Ascending aorta (tissue), 2 donors: ENCODE measurements at regions not wholly inside any gene's neighbourhood (a gene's known extent, or its start where the extent isn't known, plus 50 kb on each side); places are given as distances from the start of the nearest gene placed in this dataset.
"Not testable (repeated sequence)": the region's sequence is repeated elsewhere in the genome, so short reads cannot be mapped to it uniquely, and the experiment has no call there.

Source experiments
- DNase-seq, 2 donors: peaks; one replicate each; pipeline ENCODE4 v3.0.0-alpha.2; 2019; ENCODE audit warnings: low spot score in 2 of 2
- H3K27ac ChIP-seq, 2 donors: fragments of 200-600 bp; sonication (generic); one replicate each; pipeline ENCODE4 v1.5.1; 2016 to 2017; ENCODE audit warnings: mild to moderate bottlenecking in 1 of 2
- H3K27me3 ChIP-seq: fragments of 200-600 bp; sonication (generic); one replicate; pipeline ENCODE4 v1.5.1; 2017
- H3K36me3 ChIP-seq, 2 donors: fragments of 200-600 bp; sonication (generic); one replicate each; pipeline ENCODE4 v1.5.1; 2016
- H3K4me1 ChIP-seq, 2 donors: fragments of 200-600 bp; sonication (generic); one replicate each; pipeline ENCODE4 v1.5.1; 2016 to 2017; ENCODE audit warnings: mild to moderate bottlenecking in 1 of 2
- H3K4me3 ChIP-seq, 2 donors: fragments of 200-600 bp; sonication (generic); one replicate each; pipeline ENCODE4 v1.5.1; 2016 to 2017; ENCODE audit warnings: mild to moderate bottlenecking in 1 of 2
- H3K9me3 ChIP-seq, 2 donors: fragments of 200-600 bp; sonication (generic); one replicate each; pipeline ENCODE4 v1.5.1; 2016
- intact Hi-C: fragments of 100-400 bp; cut with DNase I; formaldehyde crosslinking; loops from one replicate; pipeline ENCODE4 v1.15.1; 2023
- TF ChIP-seq, protein P1 (sequence below), 3 experiments: fragments of 200-600 bp in 2 of 3; fragments of 450-650 bp in 1 of 3; sonication (generic) in 2 of 3; IDR thresholded peaks; one replicate each; pipeline ENCODE4 v1.5.1; 2016 to 2019; ENCODE audit warnings: antibody characterized with exemption in 3 of 3, mild to moderate bottlenecking in 1 of 3, moderate library complexity in 1 of 3

DNA sequence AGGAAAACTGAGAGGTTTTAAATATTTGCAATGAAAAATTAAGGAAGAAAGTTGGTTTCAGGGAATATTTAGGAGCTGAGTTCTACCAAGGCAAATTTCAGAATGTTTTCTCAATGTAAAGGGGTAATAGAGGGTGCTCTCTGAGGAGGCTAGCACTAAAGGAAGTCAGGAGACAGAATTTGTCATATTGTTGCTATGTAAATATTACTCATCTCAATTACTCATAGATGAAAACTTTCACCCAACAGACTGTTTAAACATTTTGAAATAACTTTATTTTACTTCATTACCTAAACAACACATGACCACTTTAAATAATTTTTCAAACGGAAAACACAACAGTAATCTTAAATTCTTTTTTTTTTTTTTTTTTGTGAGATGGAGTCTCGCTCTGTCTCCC lies 274.8 kb upstream of the NRG3 start:
- TF ChIP-seq, protein P1, sequence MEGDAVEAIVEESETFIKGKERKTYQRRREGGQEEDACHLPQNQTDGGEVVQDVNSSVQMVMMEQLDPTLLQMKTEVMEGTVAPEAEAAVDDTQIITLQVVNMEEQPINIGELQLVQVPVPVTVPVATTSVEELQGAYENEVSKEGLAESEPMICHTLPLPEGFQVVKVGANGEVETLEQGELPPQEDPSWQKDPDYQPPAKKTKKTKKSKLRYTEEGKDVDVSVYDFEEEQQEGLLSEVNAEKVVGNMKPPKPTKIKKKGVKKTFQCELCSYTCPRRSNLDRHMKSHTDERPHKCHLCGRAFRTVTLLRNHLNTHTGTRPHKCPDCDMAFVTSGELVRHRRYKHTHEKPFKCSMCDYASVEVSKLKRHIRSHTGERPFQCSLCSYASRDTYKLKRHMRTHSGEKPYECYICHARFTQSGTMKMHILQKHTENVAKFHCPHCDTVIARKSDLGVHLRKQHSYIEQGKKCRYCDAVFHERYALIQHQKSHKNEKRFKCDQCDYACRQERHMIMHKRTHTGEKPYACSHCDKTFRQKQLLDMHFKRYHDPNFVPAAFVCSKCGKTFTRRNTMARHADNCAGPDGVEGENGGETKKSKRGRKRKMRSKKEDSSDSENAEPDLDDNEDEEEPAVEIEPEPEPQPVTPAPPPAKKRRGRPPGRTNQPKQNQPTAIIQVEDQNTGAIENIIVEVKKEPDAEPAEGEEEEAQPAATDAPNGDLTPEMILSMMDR (IDR thresholded peaks at IDR 0.05), result no peak
- no peak for DNase-seq
- Histone ChIP-seq H3K4me3 (no peak overlapping the region), H3K36me3 (no peaks in the 10 kb centered on the region), H3K27ac (no peak overlapping the region), H3K9me3 (no peaks in the 10 kb centered on the region), H3K27me3 (no peaks in the 10 kb centered on the region), H3K4me1 (no peaks in the 10 kb centered on the region)
- intact Hi-C loops, result no loop called here

DNA sequence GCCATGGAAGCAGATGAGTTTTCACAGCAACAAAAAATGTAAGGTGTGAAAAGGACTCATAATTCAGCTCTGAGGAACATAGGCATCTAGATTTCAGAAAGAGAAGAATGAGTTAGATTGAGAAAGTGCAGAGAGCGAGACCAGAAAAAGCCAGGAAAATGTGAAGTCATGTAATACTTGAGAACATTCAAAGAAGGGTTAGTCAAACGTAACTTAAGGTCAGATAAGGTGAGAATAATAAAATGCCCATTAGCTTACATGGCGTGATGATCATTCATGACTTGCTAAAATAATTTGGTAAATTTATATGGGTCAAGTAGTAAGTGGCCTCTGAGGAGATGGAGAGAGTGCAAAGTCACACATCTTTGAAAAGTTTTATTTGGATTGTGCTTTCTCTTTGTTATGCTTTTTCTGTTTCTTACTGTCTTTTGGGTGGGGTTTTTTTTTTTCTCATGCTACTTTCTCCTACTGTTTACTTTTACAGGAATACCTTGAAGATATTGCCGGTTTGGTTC lies 271.8 kb upstream of the NRG3 start:
- intact Hi-C loops, result no loop called here
- TF ChIP-seq, protein P1 (IDR thresholded peaks at IDR 0.05), result no peak
- Histone ChIP-seq H3K4me1 (no peaks in the 10 kb centered on the region), H3K27ac (no peak overlapping the region), H3K4me3 (no peak overlapping the region), H3K27me3 (no peaks in the 10 kb centered on the region), H3K9me3 (no peaks in the 10 kb centered on the region), H3K36me3 (no peaks in the 10 kb centered on the region)
- DNase-seq, result no peak

DNA sequence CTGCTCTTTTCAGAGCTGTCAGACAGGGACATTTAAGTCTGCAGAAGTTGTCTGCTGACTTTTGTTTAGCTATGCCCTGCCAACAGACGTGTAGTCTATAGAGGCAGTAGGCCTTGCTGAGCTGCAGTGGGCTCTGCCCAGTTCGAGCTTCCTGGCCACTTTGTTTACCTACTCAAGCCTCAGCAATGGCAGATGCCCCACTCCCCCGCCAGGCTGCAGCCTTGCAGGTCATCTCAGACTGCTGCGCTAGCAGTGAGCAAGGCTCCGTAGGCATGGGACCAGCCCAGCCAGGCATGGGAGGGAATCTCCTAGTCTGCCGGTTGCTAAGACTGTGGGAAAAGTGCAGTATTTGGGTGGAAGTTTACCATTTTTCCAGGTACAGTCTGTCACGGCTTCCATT lies 230.5 kb upstream of the NRG3 start:
- H3K36me3 ChIP-seq, H3K27ac ChIP-seq, intact Hi-C loops, H3K4me1 ChIP-seq, H3K9me3 ChIP-seq, DNase-seq, H3K27me3 ChIP-seq, H3K4me3 ChIP-seq: not testable (repeated sequence)

DNA sequence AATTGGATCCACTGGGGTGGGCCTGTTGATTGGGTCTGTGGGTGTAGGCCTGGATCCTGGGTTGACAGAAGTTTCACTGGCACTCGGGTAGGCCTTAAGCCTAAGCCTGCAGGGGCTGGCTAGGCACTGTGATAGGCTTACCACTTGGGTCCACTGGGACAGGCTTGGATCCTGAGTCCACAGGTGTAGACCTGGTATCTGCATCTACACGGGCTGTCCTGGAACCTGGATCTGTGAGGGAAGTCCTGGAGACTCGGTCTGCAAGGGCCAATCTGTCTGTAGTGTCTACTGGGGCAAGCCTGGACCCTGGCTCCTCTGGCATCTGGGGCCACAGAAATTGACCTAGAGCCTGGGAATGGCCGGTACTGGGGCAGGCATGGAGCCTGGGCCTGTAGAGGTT lies 219.0 kb upstream of the NRG3 start:
- no peaks in the 10 kb centered on the region for H3K36me3 ChIP-seq
- DNase-seq, result no peak
- H3K27me3 ChIP-seq, result no peaks in the 10 kb centered on the region
- peaks cover 0 to 7% of the 10 kb centered on the region in 2 donors for H3K9me3 ChIP-seq
- no peak overlapping the region for H3K4me3 ChIP-seq
- H3K27ac ChIP-seq, result no peak overlapping the region
- TF ChIP-seq, protein P1 (IDR thresholded peaks at IDR 0.05), result no peak
- intact Hi-C loops, result no loop called here
- no peaks in the 10 kb centered on the region for H3K4me1 ChIP-seq

DNA sequence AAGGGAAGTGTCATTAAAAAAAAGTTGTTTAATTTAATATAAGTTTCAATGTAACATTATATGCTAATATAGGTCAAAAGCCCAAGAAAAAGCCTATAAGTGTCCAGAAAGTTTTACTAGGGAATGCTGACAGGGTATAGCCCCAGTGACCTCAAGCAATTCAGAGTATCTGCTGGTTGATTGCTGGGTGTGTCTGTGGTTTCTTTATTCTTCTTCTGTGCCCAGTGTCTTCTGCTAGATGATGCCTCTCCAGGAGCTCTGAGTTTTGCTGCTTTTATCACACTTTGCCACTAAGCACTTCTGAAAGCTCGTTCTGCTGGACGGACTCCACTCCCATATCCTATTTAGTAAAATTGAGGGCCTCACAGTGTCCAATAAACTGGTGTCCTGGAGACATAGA lies 212.2 kb upstream of the NRG3 start:
- intact Hi-C loops, result no loop called here

DNA sequence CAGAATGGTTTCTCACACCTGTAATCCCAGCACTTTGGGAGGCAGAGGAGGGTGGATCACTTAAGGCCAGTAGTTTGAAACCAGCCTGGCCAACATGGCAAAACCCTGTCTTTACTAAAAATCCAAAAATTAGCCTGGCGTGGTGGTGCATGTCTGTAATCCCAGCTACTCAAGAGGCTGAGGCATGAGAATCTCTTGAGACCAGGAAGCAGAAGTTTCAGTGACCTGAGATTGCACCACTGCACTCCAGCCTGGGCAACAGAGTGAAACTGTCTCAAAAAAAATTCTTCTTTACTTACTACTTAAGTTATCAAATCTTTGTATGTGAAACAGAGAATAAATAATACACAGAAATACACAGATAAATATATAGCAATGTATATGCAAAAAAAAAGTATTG lies 210.2 kb upstream of the NRG3 start:
- H3K4me1 ChIP-seq, H3K9me3 ChIP-seq, DNase-seq, H3K27ac ChIP-seq, H3K27me3 ChIP-seq, H3K4me3 ChIP-seq, H3K36me3 ChIP-seq, intact Hi-C loops: not testable (repeated sequence)

More for the DNA sequence above, 212.2 kb upstream of the NRG3 start:
- H3K4me1 ChIP-seq, result no peaks in the 10 kb centered on the region
- H3K9me3 ChIP-seq, result no peaks in the 10 kb centered on the region
- no peak overlapping the region for H3K27ac ChIP-seq
- no peak for DNase-seq
- no peak overlapping the region for H3K4me3 ChIP-seq
- TF ChIP-seq, protein P1 (IDR thresholded peaks at IDR 0.05), result no peak
- H3K27me3 ChIP-seq, result no peaks in the 10 kb centered on the region
- no peaks in the 10 kb centered on the region for H3K36me3 ChIP-seq

DNA sequence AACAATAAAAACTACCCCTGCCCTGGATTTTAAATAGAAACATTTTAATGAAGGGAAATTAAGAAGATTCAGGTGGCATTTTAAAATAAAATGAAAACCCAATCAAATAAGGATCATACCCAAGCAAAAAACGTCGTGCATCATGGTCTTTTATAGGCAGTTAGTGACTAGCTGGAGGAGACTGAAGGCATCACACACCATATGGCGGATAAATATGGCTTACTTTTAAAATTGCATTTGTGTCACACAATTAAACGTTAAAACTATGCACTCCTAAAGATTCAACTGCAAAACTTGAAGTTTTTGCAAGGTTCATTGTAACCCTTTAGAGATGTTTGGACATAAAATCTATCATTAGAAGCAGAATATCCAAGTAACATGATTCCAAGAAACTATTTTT lies 200.1 kb upstream of the NRG3 start:
- no peaks in the 10 kb centered on the region for H3K27me3 ChIP-seq
- H3K4me3 ChIP-seq, result no peak overlapping the region
- no peak for DNase-seq
- no peaks in the 10 kb centered on the region for H3K9me3 ChIP-seq
- intact Hi-C loops, result no loop called here
- no peak overlapping the region for H3K27ac ChIP-seq
- H3K36me3 ChIP-seq, result no peaks in the 10 kb centered on the region
- TF ChIP-seq, protein P1 (IDR thresholded peaks at IDR 0.05), result no peak
- H3K4me1 ChIP-seq, result no peaks in the 10 kb centered on the region
